Testis (tissue), 2 donors: ENCODE measurements at regions not wholly inside any gene's neighbourhood (a gene's known extent, or its start where the extent isn't known, plus 50 kb on each side); places are given as distances from the start of the nearest gene placed in this dataset.

Source experiments
- POLR2A ChIP-seq: fragments of 450-650 bp; IDR thresholded peaks from one replicate; pipeline ENCODE4 v1.6.1; 2017; ENCODE audit warnings: antibody characterized with exemption, mild to moderate bottlenecking, moderate library complexity
- TF ChIP-seq, protein P1 (sequence below), 3 experiments: fragments of 450-650 bp in 2 of 3; fragments of 200-600 bp in 1 of 3; sonication (generic) in 1 of 3; IDR thresholded peaks; one replicate each; pipeline ENCODE4 v1.5.1; 2016 to 2019; ENCODE audit warnings: antibody characterized with exemption in 3 of 3, mild to moderate bottlenecking in 2 of 3, moderate library complexity in 1 of 3

DNA sequence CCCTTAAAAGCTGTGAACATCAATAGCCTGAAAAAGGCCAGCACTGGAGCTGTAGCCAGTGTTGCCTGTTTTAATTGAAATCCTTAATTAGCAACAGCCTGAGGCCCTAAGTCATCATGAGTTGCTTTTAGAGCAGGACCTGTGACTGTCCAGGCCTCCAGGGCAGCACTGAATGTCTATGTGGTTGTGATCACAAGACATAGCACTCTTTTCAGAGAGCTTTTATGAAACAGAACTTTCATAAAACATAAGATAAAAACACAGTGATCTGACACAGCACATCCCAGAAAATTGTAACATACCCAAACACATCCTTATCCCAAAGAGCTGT lies 85.5 kb upstream of the MYO10 start:
- TF ChIP-seq POLR2A, result no peak
- TF ChIP-seq, protein P1, sequence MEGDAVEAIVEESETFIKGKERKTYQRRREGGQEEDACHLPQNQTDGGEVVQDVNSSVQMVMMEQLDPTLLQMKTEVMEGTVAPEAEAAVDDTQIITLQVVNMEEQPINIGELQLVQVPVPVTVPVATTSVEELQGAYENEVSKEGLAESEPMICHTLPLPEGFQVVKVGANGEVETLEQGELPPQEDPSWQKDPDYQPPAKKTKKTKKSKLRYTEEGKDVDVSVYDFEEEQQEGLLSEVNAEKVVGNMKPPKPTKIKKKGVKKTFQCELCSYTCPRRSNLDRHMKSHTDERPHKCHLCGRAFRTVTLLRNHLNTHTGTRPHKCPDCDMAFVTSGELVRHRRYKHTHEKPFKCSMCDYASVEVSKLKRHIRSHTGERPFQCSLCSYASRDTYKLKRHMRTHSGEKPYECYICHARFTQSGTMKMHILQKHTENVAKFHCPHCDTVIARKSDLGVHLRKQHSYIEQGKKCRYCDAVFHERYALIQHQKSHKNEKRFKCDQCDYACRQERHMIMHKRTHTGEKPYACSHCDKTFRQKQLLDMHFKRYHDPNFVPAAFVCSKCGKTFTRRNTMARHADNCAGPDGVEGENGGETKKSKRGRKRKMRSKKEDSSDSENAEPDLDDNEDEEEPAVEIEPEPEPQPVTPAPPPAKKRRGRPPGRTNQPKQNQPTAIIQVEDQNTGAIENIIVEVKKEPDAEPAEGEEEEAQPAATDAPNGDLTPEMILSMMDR (IDR thresholded peaks at IDR 0.05), result no peak
